MG63 (cell line): ENCODE measurements at regions not wholly inside any gene's neighbourhood (a gene's known extent, or its start where the extent isn't known, plus 50 kb on each side); places are given as distances from the start of the nearest gene placed in this dataset.

ENCODE experiments used
- DNase-seq: peaks from one replicate; pipeline ENCODE4 v3.0.0-alpha.2; 2020
- H3K27me3 ChIP-seq: fragments of 250-450 bp; sonication (Bioruptor Pico); 2 replicates; pipeline ENCODE4 v1.5.1; 2020; ENCODE audit warnings: mild to moderate bottlenecking, moderate library complexity
- H3K36me3 ChIP-seq: fragments of 250-450 bp; sonication (Bioruptor Pico); 2 replicates; pipeline ENCODE4 v1.5.1; 2020; ENCODE audit warnings: mild to moderate bottlenecking, moderate library complexity
- H3K4me3 ChIP-seq: fragments of 250-450 bp; sonication (Bioruptor Pico); 2 replicates; pipeline ENCODE4 v1.5.1; 2020; ENCODE audit warnings: mild to moderate bottlenecking, moderate library complexity
- H3K9me3 ChIP-seq: fragments of 250-450 bp; sonication (Bioruptor Pico); 2 replicates; pipeline ENCODE4 v1.5.1; 2020; ENCODE audit warnings: mild to moderate bottlenecking, moderate library complexity

DNA sequence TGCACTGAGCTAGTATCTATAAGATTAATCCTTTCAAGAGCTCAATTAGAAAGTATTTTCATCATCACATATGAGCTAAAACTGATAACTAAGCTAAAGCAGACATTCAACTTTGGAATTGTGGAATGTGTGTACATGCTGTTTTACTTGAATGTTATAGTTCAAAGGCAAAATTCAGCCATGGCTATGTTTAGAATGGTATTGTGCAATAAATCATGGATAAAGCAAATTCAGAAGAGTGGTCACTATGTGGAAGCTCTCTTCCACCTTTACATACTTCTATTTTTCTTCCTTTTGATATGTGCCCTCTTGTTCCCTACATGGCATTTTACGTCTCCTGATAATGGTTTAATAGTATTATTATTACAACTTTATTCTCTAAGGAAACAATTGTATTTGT lies 1366.3 kb upstream of the LRRTM1 start:
- Histone ChIP-seq H3K36me3 (no peaks in the 10 kb centered on the region), H3K27me3 (no peaks in the 10 kb centered on the region), H3K4me3 (no peak overlapping the region), H3K9me3 (no peaks in the 10 kb centered on the region)
- no peak for DNase-seq

DNA sequence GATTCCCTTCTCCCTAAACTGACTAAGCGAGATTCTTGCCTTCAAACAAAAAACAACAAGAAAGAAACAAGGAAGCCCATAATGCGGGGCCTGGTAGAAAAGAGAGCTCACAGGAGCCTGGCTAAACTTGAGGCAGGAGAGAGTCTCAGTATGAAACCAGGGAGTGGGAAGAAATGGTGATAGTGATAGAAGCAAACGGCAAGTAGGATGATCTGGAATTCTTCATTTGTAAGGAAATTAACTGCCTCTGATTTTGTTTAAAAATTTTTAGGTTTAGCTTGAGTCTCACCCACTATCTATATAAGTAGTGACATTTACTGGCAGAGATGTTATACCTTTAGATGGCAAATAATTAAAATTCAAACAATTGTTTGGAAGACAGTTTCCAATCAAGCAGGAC lies 1356.5 kb upstream of the LRRTM1 start:
- DNase-seq: no peak
- H3K36me3 ChIP-seq: no peaks in the 10 kb centered on the region
- H3K9me3 ChIP-seq: no peaks in the 10 kb centered on the region
- H3K27me3 ChIP-seq: no peaks in the 10 kb centered on the region
- no peak overlapping the region for H3K4me3 ChIP-seq

DNA sequence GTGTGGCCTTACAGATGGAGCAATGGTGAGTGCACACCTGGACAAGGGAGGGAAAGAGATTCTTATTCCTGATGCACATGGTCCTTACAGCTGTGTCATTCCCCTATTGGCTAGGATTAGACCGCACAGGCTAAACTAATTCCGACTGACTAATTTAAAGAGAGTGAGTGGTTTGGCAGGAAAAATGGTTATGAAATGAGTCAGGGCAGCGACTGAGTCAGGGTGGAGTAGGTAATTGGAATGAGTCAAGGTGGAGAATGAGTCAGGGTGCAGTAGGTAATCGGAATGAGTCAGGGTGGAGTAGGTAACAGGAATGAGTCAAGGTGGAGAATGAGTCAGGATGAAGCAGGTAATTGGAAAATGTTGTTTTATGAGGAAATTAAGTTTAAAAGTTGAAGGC lies 1353.7 kb upstream of the LRRTM1 start:
- H3K27me3 ChIP-seq: no peaks in the 10 kb centered on the region
- no peaks in the 10 kb centered on the region for H3K9me3 ChIP-seq
- H3K4me3 ChIP-seq: no peak overlapping the region
- DNase-seq: peak; percentile 26
- no peaks in the 10 kb centered on the region for H3K36me3 ChIP-seq

DNA sequence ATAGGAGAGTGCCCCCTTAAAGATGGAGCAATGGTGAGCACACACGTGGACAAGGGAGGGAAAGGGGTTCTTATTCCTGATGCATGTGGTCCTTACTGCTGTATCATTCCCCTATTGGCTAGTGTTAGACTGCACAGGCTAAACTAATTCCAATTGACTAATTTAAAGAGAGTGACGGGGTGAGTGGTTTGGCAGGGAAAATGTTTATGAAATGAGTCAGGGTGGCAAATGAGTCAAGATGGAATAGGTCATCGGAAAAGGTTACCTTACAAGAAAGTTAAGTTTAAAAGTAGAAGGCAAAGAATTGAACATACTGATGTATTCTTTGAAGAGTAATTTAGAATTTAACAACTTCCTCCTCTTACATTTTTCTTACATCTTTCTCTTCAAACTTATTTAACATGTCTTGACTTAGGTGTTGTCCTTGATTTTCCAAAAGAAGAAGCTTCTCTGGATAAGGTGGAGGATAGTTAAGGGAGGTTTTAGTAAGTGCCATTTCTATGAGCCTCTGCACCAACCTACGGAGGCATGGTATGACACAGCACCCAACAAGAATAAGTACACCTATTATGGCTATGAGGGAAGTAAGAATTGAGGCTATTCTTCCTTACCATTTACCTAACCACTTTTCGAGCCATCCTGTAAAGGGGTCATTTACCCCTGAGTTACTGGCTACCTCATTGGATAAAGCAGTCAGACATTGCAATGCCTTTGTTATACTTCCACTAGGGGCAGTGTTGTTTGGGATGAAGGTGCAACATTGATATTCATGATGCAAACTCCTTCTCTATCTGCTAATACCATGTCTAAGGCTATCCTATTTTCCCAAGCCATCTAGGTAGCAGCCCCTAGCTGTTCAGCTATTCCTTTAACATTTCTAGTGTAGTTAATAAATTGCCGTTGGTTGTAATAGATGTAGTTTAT lies 1345.8 kb upstream of the LRRTM1 start:
- Histone ChIP-seq H3K36me3 (no peaks in the 10 kb centered on the region), H3K4me3 (no peak overlapping the region), H3K9me3 (no peaks in the 10 kb centered on the region), H3K27me3 (no peaks in the 10 kb centered on the region)
- peak; percentile 2 for DNase-seq

DNA sequence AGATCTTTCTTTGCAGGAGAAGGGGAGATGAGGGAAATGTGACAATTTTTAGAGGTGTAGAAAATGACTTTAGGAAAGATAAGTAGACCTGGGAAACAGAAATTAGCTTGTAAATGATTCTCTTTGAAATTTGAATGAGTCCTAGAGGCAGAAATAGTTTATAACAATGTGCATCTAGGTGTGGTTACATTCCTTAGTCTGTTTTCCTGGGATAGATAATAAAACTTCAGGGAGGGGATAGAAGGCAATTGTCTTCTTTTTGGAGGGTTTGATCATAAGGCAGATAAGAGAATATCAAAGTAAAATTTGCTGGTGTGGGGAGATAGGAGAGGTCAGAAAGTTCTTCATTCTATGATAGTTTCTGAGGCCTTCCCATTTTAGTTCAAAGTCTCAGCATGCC lies 1344.3 kb upstream of the LRRTM1 start:
- no peaks in the 10 kb centered on the region for H3K36me3 ChIP-seq
- H3K9me3 ChIP-seq: no peaks in the 10 kb centered on the region
- H3K27me3 ChIP-seq: no peaks in the 10 kb centered on the region
- DNase-seq: no peak
- no peak overlapping the region for H3K4me3 ChIP-seq

DNA sequence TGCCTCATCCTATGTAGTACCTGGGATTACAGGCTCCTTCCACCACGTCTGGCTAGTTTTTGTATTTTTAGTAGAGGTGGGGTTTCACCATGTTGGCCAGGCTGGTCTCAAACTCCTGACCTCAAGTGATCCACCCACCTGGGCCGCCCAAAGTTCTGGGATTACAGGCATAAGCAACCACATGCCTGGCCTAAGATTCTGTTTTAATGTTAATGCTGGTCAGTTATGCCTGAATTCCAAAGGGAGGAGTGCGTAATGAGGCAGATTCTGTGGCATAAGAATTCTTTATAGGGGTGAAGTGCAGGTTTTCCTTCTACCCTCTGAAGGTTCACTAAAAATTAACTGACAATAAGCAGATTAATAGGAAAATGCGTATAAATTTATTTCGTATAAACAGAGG lies 1343.8 kb upstream of the LRRTM1 start:
- Histone ChIP-seq H3K27me3 (no peaks in the 10 kb centered on the region), H3K4me3 (no peak overlapping the region), H3K9me3 (no peaks in the 10 kb centered on the region), H3K36me3 (no peaks in the 10 kb centered on the region)
- no peak for DNase-seq

DNA sequence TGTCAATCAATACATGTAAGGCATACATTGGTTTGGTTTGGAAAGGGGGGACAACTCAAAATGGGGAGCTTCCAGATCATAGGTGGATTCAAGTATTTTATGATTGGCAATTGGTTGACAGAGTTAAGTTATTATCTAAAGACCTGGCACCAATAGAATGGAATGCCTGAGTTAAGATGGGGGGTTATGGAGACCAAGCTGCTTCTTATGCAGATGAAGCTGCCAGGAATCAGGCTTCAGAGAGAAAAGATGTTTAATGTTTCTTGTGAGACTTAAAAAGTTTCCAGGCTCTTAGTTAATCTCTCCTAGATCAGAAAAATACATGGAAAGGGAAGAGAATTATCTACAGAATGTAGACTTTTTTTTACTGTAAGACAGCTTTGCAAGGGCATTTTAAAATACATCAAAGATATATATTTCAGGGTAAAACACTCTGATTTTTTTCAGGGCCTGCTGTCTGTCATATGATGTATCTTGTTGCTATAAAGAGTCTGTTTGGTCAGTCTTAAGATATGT lies 1343.2 kb upstream of the LRRTM1 start:
- no peaks in the 10 kb centered on the region for H3K9me3 ChIP-seq
- H3K27me3 ChIP-seq: no peaks in the 10 kb centered on the region
- no peaks in the 10 kb centered on the region for H3K36me3 ChIP-seq
- no peak overlapping the region for H3K4me3 ChIP-seq
- no peak for DNase-seq

DNA sequence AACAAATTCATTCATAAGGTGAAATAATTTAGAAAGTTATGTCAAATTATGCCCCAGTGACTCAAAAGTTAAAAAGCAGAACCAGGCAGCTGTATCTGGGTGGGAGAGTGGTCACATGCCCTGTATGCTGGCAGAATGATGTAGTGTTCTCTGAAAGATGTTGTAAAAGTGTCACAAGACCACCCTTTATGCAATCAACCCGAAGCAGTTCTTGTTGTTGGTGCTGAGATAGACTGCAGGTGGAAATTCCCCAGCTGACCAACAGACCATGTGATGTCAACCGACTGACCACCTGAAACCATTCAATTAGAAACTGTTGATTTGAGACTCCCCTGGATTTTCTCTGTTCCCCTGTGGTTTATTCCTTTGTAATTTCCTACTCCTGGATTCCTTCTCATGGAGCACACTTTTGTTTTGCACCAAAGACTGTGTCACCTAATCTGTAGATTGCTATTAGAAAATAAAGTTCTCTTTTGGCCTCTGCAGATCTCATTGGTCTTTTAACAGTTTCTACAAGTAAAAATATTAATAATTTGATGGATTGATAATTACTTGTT lies 1341.3 kb upstream of the LRRTM1 start:
- DNase-seq: no peak
- H3K9me3 ChIP-seq: no peaks in the 10 kb centered on the region
- no peaks in the 10 kb centered on the region for H3K27me3 ChIP-seq
- H3K36me3 ChIP-seq: no peaks in the 10 kb centered on the region
- H3K4me3 ChIP-seq: no peak overlapping the region

DNA sequence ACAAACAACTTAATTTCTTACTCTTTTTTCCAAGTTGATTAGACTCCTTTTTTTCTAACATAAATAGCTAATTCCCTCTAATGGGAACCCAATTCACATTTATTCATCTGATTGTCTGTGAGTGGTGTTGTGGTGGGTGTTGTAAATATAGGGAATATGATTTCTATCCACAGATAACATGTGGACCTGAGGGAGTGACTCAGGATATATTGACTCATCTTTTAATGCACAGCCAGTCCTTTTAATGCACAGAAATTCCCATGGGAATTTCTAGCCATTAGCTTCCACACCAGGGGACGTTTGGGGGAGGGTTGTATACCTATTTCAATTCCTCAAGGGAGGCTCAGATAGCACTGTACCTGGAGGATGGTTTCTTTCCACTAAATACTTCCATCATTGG lies 1339.6 kb upstream of the LRRTM1 start:
- no peak for DNase-seq
- Histone ChIP-seq H3K9me3 (no peaks in the 10 kb centered on the region), H3K27me3 (no peaks in the 10 kb centered on the region), H3K4me3 (no peak overlapping the region), H3K36me3 (no peaks in the 10 kb centered on the region)

DNA sequence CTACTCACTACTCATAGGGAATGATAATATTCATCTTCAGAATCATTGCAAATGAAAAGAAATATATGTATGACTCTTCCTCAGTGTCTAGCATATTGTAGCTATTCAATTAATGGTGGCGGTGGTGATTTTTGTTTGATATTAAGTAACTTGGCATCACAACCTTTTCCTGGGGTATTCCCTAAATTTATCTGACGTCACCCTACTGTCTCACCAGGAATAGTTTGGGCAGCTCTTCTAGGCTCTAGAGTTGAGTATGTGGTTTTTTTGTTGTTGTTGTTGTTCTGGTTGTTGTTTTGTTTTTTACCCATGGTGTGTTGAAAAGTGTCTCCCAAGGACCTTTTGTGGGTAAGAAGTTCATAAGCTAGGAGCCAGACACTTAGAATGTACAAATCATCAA lies 1320.3 kb upstream of the LRRTM1 start:
- Histone ChIP-seq H3K4me3 (no peak overlapping the region), H3K27me3 (no peaks in the 10 kb centered on the region), H3K36me3 (no peaks in the 10 kb centered on the region), H3K9me3 (no peaks in the 10 kb centered on the region)
- DNase-seq: no peak

DNA sequence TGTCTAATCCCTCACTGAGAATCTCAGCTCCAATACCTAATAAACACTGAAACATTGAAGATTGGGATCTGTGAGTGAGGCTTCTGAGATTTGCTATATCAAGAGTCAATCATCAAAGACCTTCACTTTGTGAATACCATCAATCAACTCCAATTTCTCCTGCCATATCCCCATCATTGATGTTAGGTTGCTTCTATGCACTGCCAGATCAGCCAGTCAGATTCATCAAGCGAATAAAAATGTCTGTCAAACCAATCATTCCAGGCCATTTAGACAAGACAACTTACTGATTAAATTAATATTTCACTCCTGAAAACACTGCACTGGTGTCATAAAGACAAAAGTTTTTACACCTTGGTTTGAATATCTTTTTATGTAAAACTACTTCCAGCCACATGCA lies 1295.5 kb upstream of the LRRTM1 start:
- no peak for DNase-seq
- H3K4me3 ChIP-seq: no peak overlapping the region
- no peaks in the 10 kb centered on the region for H3K36me3 ChIP-seq
- H3K9me3 ChIP-seq: no peaks in the 10 kb centered on the region
- no peaks in the 10 kb centered on the region for H3K27me3 ChIP-seq

DNA sequence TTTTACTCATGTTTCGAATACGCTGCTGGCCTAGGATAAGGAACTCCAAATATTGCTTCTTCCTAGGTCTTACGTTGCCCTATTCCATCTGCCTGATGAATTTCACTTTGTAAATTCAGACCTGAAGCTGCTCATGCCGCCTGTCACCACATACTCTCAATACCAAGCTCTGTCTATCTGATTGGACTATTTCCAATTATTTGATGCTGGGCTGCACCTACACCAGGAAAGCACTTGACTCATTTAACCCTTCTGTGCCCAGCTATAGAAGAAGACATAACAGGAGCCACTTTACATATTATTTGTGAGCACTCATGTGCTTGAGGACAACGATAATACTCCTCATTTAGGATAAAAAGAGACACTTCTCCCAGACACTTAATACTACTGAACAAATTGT lies 1293.9 kb upstream of the LRRTM1 start:
- Histone ChIP-seq H3K4me3 (no peak overlapping the region), H3K36me3 (no peaks in the 10 kb centered on the region), H3K27me3 (no peaks in the 10 kb centered on the region), H3K9me3 (no peaks in the 10 kb centered on the region)
- DNase-seq: no peak

DNA sequence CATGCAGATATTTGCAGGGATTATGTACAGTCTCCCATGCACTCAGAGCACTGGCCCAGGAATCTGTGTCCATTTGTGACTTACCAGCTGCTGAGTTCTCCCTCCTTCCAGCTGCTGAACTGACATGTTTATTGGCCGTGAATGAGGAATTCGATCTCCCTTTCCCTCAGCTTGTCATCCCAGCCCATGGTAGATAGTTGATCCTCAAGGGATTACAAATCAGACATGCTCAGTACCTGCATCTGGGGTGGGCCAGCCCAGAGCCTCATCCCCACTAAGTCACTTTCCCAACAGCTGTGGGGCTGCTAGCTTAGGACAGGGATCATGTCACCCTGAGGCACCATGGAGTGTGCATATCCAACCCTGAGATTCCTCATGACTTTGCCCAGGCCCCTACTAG lies 1284.9 kb upstream of the LRRTM1 start:
- no peak for DNase-seq
- Histone ChIP-seq H3K27me3 (no peaks in the 10 kb centered on the region), H3K9me3 (no peaks in the 10 kb centered on the region), H3K4me3 (no peak overlapping the region), H3K36me3 (no peaks in the 10 kb centered on the region)

DNA sequence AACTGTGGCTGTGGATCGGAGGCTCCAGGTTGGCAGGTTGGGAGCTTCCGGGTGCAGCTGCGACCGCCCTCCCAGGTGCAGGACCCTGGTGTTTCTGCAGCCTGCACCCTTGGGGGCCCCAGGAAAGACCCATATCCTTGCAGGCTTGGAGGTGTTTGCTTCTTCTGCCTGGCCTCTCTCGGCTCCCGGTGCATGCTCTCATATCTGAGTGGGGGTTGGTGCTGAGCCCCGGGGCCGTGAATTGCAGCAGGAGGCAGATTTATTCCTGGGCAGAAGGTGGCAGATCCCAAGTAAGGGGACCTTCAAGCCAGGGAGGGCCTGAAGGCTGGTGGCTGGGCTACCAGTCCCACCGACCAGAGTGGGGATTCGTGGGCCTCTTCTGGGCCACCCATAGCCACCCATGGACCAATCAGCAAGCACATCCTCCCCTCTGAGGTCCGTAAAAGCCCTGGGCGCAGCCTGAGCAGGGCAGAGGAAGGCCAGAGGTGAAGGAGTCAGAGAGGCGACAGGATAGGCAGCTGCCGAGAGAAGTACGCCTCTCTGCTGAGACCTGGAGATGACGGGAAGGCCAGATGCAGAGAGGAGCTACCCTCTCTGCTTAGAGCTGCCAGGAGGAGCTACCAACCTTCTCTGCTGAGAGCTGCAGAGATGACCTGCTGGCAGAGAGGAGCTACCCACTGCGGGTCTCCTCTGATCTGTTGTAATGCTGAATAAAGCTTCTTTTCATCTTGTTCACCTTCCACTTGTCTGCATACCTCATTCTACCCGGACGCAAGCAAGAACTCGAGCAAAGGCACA lies 1279.0 kb upstream of the LRRTM1 start:
- no peak overlapping the region for H3K4me3 ChIP-seq
- no peaks in the 10 kb centered on the region for H3K27me3 ChIP-seq
- no peaks in the 10 kb centered on the region for H3K36me3 ChIP-seq
- DNase-seq: no peak
- no peaks in the 10 kb centered on the region for H3K9me3 ChIP-seq

DNA sequence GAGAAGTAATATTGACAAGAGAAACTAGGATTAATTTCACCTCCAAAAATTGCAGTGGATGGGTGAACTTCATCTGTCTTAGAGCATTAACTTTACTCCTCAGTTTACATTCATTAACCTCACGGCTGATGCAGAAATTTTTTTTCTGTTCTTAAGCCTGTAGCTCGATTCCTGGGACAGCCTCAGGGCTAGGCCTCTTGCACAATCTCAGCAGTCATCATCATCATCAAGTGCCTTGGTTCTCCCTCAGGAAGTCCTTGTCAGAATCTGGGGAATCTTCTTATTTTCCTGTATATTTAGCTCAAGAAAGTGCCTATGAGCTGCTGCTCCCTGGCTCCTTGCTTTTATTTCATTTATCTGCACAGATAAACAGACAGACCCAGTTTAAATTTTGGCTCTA lies 1272.2 kb upstream of the LRRTM1 start:
- no peaks in the 10 kb centered on the region for H3K9me3 ChIP-seq
- no peak for DNase-seq

DNA sequence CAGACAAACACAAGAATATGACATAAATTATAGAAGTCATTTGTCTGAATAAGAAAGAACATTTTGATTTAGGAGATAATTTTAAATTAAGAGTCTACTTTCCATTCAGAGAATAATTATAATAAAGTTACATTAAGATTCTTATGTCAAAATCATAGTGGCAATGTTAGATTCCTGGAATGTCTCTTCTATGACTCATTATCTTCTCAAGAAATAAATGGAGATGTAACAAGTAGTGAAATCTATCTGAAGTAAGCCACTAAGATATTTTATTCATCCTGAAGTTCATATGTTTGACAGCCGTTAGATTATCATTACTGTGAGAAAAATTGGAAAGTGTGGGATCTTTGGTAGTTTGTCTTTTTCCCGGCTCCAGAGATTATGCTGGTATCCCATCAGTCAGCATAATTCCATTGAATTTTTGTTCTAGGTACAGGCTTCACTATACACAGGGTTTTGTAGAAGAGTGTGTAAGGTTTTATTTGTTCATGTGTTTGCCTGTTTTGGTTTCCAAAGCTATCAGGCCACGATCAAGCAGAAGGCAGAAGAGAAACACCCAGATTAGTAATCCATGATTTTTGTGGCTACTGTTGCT lies 1246.6 kb upstream of the LRRTM1 start:
- Histone ChIP-seq H3K9me3 (no peaks in the 10 kb centered on the region), H3K4me3 (no peak overlapping the region), H3K36me3 (no peaks in the 10 kb centered on the region), H3K27me3 (no peaks in the 10 kb centered on the region)
- no peak for DNase-seq

More for the DNA sequence above, 1272.2 kb upstream of the LRRTM1 start:
- no peaks in the 10 kb centered on the region for H3K36me3 ChIP-seq
- no peak overlapping the region for H3K4me3 ChIP-seq
- no peaks in the 10 kb centered on the region for H3K27me3 ChIP-seq

DNA sequence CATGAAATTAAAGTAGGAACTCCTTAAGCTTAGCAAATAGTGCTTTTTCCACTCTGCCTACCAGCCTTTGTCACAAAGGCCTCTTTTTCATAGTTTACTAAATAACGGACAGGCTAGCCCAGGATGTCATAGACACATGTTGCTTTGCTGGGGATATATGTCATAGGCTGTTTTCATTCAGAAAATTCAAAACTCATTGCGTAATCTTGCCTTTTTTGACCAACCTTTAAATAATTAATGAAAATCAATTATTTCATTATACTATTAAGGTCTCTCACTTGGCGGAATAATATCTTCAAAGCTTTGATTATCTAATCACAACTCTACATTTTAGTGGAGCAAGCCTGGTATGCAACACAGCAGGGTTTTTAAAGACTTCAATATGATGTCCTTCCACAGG lies 1245.7 kb upstream of the LRRTM1 start:
- DNase-seq: no peak
- H3K27me3 ChIP-seq: no peaks in the 10 kb centered on the region
- H3K4me3 ChIP-seq: no peak overlapping the region
- H3K9me3 ChIP-seq: no peaks in the 10 kb centered on the region
- H3K36me3 ChIP-seq: no peaks in the 10 kb centered on the region
